Astrocyte (in vitro differentiated cells and primary cell): ENCODE measurements at regions not wholly inside any gene's neighbourhood (a gene's known extent, or its start where the extent isn't known, plus 50 kb on each side); places are given as distances from the start of the nearest gene placed in this dataset.

Source experiments
- CTCF ChIP-seq: IDR thresholded peaks from 2 replicates; pipeline ENCODE4 v1.5.1; 2011; ENCODE audit warnings: low read depth, mild to moderate bottlenecking, inconsistent platforms, low read length, moderate library complexity; ENCODE audit not compliant: insufficient read depth
- EZH2 ChIP-seq: IDR thresholded peaks from 2 replicates; pipeline ENCODE4 v1.6.1; 2012; ENCODE audit warnings: mild to moderate bottlenecking, low read length, inconsistent platforms; ENCODE audit not compliant: insufficient read depth

DNA sequence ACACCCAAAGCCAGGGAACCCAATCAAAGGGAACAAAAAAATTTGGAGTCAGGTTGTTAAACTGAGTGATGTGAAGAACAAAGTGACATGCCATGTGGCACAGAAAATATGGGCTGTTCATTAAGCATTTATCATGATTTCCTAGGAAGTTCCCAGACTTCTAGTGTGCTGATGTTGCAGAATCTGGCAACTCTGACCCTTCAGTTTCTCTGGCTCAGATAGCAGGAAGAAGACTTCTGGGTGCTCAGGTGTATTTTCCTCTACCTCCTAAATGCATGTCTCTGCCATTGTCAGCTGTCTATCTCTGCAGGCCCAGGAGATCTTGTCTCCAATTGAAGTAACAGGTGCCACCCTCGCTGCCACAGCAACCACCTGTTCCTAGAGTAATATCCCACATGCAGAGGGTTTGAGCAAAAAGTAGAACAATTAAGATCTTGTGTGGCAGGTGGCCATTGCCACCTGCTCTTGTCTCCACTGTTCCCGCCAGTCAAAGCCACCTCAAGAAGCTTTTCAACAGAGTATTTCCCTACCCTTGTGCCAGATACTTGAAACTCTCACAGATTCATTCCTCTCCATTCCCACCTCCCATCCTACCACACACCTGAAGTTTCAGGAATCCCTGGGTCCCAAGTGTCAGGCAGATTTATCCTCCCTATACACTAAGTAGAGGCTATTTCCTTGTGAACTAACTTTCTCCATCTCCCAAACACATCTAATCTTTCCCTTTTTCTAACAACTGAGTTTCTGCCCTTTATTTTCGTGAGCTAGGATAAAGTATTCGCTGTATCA lies 533.7 kb upstream of the CHAC2 start:
- TF ChIP-seq EZH2: no peak
- TF ChIP-seq CTCF: no peak
